GM12864 (cell line): ENCODE measurements at regions not wholly inside any gene's neighbourhood (a gene's known extent, or its start where the extent isn't known, plus 50 kb on each side); places are given as distances from the start of the nearest gene placed in this dataset.

ENCODE experiments used
- DNase-seq: peaks from one replicate; pipeline ENCODE4 v3.0.0-alpha.2; 2011; ENCODE audit warnings: low read depth
- H3K4me3 ChIP-seq: 2 replicates; pipeline ENCODE4 v1.5.1; 2011; ENCODE audit warnings: mild to moderate bottlenecking, low read depth, low read length, control low read depth
- TF ChIP-seq, protein P1 (sequence below): IDR thresholded peaks from 2 replicates; pipeline ENCODE4 v1.5.1; 2011; ENCODE audit warnings: low read depth, mild to moderate bottlenecking, moderate library complexity, low read length, control low read depth, inconsistent platforms; ENCODE audit errors: missing control alignments

DNA sequence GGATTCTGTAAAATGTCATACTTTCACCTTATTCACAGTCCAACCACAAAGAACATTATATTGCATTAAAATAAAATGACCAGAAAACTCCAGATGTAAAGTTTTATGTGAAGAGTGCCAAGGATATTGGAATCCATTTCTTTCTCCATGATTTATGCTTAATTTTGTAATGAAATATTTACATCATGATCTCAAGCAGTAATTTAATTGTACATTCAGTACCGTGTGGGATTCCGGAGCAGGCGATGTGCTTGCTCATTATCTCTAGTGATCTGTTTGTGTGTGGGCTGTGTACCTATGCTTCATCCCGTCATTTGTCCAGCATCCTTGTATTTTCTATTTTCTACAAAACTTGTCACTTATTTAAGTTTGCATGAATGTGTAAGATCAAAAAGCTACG, 415.9 kb upstream of the SLC8A1 start:
- TF ChIP-seq, protein P1, sequence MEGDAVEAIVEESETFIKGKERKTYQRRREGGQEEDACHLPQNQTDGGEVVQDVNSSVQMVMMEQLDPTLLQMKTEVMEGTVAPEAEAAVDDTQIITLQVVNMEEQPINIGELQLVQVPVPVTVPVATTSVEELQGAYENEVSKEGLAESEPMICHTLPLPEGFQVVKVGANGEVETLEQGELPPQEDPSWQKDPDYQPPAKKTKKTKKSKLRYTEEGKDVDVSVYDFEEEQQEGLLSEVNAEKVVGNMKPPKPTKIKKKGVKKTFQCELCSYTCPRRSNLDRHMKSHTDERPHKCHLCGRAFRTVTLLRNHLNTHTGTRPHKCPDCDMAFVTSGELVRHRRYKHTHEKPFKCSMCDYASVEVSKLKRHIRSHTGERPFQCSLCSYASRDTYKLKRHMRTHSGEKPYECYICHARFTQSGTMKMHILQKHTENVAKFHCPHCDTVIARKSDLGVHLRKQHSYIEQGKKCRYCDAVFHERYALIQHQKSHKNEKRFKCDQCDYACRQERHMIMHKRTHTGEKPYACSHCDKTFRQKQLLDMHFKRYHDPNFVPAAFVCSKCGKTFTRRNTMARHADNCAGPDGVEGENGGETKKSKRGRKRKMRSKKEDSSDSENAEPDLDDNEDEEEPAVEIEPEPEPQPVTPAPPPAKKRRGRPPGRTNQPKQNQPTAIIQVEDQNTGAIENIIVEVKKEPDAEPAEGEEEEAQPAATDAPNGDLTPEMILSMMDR, result no peak
- no peak overlapping the region for H3K4me3 ChIP-seq
- DNase-seq, result no peak

DNA sequence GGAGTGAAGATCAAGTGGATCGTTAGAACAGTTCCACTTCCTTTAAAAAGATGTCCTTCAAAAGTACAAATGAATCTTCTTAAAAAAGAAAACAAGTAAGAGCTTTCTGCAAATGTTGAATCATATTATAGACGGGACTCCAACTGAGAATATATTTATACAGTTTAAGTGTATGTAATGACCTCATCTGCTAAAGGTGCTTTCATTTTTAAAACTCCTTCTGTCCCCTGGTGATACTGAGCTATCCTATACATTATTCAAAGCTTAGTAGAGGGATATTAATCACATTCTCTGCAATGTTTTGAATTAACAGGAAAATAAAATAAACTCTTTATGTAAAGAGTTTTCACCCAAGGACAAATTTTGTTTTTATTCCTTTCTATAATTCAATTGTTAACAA, 420.7 kb upstream of the SLC8A1 start:
- TF ChIP-seq, protein P1, result no peak
- DNase-seq, result no peak
- no peak overlapping the region for H3K4me3 ChIP-seq

DNA sequence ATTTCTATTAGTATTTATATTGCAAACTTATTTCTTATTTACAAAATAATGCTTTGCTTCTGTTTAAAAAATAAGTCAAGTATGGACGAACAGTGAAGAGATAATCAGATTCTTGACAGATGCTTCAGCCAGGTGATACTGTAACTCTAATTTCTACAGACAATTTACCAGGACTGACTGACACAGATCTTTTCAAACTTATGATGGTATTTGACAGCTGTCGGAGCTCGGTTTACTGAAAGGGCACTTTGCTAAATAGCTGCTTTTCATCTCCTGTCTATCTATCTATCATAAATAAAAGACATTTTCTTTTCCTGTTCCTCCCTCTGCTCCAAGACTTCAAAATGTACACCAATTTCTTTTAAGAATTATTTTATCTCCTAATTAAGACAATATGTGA, 422.5 kb upstream of the SLC8A1 start:
- TF ChIP-seq, protein P1, result no peak
- no peak overlapping the region for H3K4me3 ChIP-seq
- DNase-seq, result no peak

DNA sequence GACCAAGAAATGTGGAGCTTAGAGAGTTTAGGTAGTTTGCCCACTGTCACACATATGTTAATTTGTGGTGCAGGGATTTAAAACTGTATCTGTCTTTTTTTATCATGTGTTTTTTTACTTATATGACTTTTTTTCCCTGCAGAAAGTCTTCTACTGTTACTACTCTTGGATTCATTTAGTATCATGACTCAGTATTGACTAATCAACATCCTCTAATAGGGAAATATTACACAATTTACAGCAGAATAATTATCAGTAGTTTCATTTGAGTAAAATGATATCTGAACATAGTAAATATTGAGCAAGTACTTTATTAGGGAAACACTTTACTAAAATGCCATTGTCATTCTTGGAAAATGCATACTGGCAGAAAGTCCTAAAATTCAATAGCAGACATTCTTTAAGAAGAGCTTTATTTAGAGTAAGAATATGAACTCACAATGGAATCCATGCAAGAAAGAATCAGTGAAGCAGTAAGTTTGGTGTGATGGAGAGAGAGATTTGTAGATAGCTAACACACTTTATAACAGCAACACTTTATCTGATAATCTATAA, 425.9 kb upstream of the SLC8A1 start:
- no peak for DNase-seq

DNA sequence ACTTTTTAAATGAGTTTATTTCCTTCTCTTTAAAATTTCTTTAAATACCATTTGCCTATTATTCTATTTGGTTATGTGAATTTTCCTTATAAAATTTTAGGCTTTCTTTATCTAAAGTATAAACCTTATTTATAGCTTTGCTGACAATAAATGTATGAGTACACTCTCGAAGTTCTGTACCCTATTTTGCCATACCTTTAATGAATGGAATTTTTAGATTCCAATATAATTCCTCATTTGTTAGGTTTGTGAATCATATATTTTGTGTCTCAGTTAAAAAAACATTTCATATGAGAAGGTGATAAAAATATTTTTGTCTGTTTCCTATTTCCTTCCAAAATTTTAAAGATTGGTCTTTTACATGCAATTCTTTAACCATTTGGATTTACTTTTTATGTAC, 427.4 kb upstream of the SLC8A1 start:
- no peak overlapping the region for H3K4me3 ChIP-seq
- TF ChIP-seq, protein P1, result no peak
- DNase-seq, result no peak

More for the DNA sequence above, 425.9 kb upstream of the SLC8A1 start:
- TF ChIP-seq, protein P1, result no peak
- H3K4me3 ChIP-seq, result no peak overlapping the region

DNA sequence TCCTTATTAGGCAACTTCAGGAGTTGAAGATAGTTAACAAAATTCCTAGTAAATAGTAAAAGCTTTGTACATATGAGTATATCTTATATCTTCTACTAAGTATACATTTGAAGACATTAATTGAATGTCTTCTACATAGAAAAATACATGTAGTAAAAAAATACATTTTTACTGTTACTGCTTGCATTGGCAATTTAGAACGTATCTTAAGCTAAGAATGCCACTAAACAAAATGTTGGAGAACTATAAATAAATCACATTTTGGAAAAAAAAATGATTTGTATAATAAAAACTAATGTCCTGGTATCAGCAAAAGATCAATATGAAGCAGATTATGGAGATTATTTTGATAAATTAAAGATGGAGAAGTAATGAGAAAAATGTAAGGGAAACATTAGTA, 434.2 kb upstream of the SLC8A1 start:
- TF ChIP-seq, protein P1, result no peak
- H3K4me3 ChIP-seq, result no peak overlapping the region
- DNase-seq, result no peak

DNA sequence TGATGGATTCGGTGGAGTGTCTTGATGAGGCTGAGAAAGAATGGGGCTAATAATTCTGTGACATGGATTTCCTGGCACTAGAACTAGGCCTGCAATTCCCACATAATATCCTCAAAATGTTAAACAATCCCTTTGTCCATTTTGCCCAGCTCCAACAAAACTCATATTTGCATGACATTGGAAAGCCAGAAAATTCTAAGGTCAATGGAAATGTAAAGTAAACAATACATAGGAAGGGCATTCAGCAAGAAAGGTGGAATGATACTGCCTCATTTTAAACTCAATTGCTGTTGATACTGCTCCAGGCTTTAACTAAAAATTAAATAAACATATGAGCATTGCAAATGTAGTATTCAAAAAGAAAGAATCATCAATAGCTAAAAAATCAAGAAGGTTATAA, 434.8 kb upstream of the SLC8A1 start:
- TF ChIP-seq, protein P1, result no peak
- no peak for DNase-seq
- H3K4me3 ChIP-seq, result no peak overlapping the region
